ENCODE measurements at regions not wholly inside any gene's neighbourhood (a gene's known extent, or its start where the extent isn't known, plus 50 kb on each side); places are given as distances from the start of the nearest gene placed in this dataset.
A peak's percentile ranks its signal among the peaks of the same experiment; 100 is the strongest.
"Not testable (repeated sequence)": the region's sequence is repeated elsewhere in the genome, so short reads cannot be mapped to it uniquely, and the experiment has no call there.

- ATAC-seq (no peak), DNase-seq (no peak)
- H3K27ac ChIP-seq: no peak overlapping the region
- no peak overlapping the region for H3K4me3 ChIP-seq
- H3K27me3 ChIP-seq (ENCODE audit: low read depth): no peaks in the 10 kb centered on the region
- H3K9me3 ChIP-seq: peaks cover 20% of the 10 kb centered on the region
- no peaks in the 10 kb centered on the region for H3K36me3 ChIP-seq
- no peak for TF ChIP-seq CTCF (IDR thresholded peaks at IDR 0.05)
- no peaks in the 10 kb centered on the region for H3K4me1 ChIP-seq
- intact Hi-C loops (cut with DNase I): no loop called here
Observed at GRCh38 chr13:58950911-58951310, 1212.8 kb downstream of the DIAPH3 start.

GRCh38 chr13:58953638-58954037 lies 1210.1 kb downstream of the DIAPH3 start:
- DNase-seq: no peak

DNA sequence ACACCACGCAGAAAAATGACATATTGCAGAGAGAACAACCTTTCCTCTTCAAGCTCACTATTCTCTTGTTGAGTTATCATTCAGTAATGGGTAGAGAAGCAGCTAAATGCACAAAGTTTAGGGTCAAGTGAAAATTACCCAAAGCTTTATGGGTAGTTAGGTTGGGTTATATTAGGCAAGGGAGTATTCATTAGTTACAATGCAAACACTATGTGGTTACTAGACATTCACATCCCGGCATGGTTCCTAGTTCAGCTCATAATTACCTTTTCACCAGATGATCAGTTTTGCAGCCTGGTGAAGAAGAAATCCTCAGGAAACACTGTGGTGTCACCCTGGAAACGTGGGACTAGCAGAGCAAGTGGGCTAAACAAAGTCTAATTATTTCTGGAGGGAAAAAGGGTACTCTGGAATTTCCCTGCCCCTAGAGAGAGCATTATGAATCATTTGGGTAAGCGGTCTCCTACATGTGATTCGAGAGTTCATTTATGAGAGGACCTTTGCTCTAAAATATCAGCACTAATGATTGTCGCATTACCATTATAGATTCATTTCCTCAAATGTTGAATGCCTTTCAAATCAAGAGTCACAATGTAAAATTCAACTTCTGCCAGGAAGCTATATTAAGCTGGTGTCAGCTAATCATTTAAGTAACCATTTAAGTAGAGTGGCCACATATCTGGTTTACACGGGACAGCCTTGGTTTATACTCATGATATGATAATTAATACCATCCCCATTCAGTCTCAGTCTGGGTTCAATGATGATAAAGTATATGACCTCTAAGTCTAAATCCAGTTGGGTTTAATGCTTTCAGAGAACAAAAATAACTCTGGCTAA lies 1208.0 kb downstream of the DIAPH3 start:
- no peak overlapping the region for H3K27ac ChIP-seq
- H3K4me1 ChIP-seq: no peaks in the 10 kb centered on the region
- intact Hi-C loops (cut with DNase I): no loop called here
- H3K4me3 ChIP-seq: no peak overlapping the region
- ATAC-seq (no peak), DNase-seq (no peak)
- TF ChIP-seq CTCF (IDR thresholded peaks at IDR 0.05): no peak
- H3K27me3 ChIP-seq (ENCODE audit: low read depth): no peaks in the 10 kb centered on the region
- H3K36me3 ChIP-seq: no peaks in the 10 kb centered on the region
- H3K9me3 ChIP-seq: no peaks in the 10 kb centered on the region

More at GRCh38 chr13:58953638-58954037, 1210.1 kb downstream of the DIAPH3 start:
- H3K4me1 ChIP-seq: no peaks in the 10 kb centered on the region
- no peak overlapping the region for H3K27ac ChIP-seq
- H3K9me3 ChIP-seq: peaks cover 19% of the 10 kb centered on the region
- no peak for ATAC-seq
- intact Hi-C loops (cut with DNase I): no loop called here
- no peaks in the 10 kb centered on the region for H3K27me3 ChIP-seq (ENCODE audit: low read depth)
- TF ChIP-seq CTCF (IDR thresholded peaks at IDR 0.05): no peak
- no peak overlapping the region for H3K4me3 ChIP-seq
- H3K36me3 ChIP-seq: no peaks in the 10 kb centered on the region

- intact Hi-C loops (cut with DNase I); ATAC-seq; DNase-seq; H3K36me3 ChIP-seq; H3K9me3 ChIP-seq; H3K4me3 ChIP-seq; H3K4me1 ChIP-seq; H3K27ac ChIP-seq; H3K27me3 ChIP-seq (ENCODE audit: low read depth): not testable (repeated sequence)
Observed at GRCh38 chr13:58958097-58958496, 1205.6 kb downstream of the DIAPH3 start.

DNA sequence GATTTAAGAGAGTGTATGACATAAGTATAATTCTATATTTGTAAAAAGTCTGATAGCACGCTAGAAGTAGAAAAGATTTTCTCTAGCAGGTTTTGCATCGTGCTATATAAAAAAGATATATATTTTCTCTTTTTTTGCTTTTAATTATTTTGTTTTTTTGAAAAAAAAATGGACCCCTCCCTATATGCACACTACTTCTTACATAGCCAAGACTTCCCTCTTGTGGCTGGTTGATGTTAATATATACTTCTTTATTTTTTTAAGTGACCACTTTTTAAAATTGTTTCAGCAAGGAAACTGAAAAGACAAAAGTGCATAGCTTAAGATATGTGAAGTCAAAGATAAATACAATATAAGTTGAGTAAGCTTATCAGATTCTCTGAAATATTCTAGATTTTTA lies 1202.8 kb downstream of the DIAPH3 start:
- Histone ChIP-seq H3K4me3 (no peak overlapping the region), H3K27me3 (ENCODE audit: low read depth) (no peaks in the 10 kb centered on the region), H3K4me1 (no peaks in the 10 kb centered on the region), H3K27ac (no peak overlapping the region), H3K36me3 (no peaks in the 10 kb centered on the region), H3K9me3 (no peaks in the 10 kb centered on the region)
- intact Hi-C loops (cut with DNase I): no loop called here
- no peak for ATAC-seq
- TF ChIP-seq CTCF (IDR thresholded peaks at IDR 0.05): peak; percentile 10
- no peak for DNase-seq

DNA sequence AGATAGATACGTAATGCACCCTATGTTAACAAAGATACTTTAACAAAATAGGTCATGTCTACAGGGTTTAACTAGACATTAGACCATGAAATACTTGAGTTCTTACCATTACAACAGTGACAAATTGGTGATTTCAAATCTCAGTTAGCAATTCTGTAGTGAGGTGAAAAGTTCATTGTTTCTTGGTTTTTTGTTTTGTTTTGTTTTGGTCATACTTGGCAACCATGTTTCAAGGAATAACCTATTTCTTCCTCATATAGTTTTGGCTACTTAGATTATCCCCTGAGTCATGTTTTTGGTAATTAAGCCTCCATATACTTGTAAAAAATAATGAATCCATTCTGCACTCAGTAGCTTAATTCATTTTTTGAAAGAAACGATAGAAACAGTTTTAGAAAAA lies 1200.4 kb downstream of the DIAPH3 start:
- TF ChIP-seq CTCF (IDR thresholded peaks at IDR 0.05): no peak

More for the DNA sequence above, 1200.4 kb downstream of the DIAPH3 start:
- no peaks in the 10 kb centered on the region for H3K36me3 ChIP-seq
- no peak overlapping the region for H3K27ac ChIP-seq
- ATAC-seq (no peak), DNase-seq (no peak)
- H3K4me3 ChIP-seq: no peak overlapping the region
- H3K4me1 ChIP-seq: no peaks in the 10 kb centered on the region
- H3K9me3 ChIP-seq: no peaks in the 10 kb centered on the region
- no peaks in the 10 kb centered on the region for H3K27me3 ChIP-seq (ENCODE audit: low read depth)
- intact Hi-C loops (cut with DNase I): no loop called here
